HuH-7.5 (cell line): ENCODE measurements at regions not wholly inside any gene's neighbourhood (a gene's known extent, or its start where the extent isn't known, plus 50 kb on each side); places are given as distances from the start of the nearest gene placed in this dataset.

Source experiments
- DNase-seq: peaks from one replicate; pipeline ENCODE4 v3.0.0; 2011; ENCODE audit warnings: low spot score

DNA sequence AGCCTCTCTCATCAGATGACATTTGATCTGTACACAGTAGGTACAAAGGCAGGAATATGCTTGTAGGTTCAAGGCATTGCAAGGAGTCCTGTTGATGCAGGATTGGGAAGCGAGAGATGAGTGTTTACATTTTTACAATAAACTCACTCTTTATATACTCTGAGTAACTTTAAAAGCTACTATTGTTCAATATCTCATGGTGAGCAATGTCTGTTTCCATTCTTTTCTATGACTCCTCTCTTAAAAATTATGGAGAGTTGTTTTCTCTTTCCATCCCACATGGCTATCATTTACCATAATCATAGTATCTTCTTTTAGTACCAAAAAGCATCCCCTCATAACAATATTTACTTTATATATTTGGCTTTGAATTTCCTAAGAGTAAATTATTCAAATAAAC, 314.0 kb upstream of the CDIN1 start:
- DNase-seq, result no peak

DNA sequence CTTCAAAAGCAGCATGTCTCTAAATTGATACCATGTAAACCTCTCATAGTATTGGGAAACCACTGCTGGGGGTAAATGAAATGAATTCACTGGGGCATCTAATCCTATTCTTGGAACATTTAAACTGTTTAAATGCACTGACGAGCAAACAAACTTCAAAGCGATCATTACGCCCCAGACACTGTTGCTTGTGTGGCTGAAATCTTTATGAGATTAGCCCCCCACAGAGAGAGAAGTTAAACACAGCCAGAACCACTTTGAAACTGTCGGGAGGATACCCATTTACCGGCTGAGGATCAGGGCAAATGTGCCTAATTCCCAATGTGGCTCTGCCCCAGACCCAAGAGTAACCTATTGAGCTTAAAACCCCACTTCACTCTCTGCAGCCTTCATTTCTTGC, 308.4 kb upstream of the CDIN1 start:
- DNase-seq, result no peak

DNA sequence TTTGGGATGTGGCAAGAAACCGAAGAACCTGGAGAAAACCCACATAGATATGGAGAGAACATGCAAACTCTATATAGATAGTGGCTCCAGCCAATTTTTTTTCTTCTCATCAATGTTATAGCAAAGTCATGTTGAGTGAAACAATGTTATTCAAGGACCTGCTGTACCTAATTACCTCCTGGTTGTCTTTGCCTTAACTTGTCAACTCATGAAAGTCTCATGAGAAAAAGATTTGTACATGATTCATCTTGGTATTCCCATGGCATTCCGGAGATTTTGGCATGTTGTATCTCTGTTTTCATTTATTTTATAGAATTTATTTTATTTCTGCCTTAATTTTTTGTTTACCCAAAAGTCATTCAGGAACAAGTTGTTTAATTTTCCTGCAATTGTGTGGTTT, 303.8 kb upstream of the CDIN1 start:
- DNase-seq, result no peak

DNA sequence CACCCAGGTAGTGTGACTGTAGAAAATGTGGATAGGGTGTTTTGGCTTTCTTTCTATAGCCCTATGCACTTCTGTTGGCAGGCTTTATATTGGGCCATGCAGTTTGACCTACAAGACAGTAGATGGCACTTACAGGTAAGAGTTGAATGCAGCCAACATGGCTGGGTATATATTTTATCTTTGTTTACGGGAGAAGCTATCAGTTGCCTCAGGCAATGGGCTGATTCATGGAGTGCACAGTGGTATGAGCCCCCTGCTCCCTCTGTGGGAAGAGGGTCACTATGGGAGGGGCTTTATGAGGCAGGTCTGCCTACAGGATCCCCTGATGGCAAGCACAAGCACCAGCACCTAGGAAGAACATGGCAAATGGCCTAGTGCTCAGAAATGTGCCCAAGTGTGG, 301.2 kb upstream of the CDIN1 start:
- DNase-seq, result no peak

DNA sequence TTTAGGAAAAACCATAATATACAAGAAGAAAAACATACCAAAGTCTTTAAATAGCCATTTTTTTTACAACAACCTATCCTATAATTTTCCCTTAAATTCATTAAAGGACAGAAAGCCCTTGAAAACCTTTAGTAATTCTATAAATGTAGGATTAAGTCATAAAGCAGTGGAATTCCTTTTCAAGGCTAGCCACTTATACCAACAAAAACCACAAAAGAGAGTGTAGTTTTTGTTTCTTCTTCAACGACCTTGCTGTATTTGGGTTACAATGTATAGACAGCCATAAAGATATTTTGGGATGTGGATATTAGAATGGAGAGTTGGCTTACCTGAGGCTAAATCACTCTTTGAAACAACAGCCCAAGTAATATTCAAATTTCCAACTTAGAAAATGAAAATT, 296.6 kb upstream of the CDIN1 start:
- DNase-seq, result no peak

DNA sequence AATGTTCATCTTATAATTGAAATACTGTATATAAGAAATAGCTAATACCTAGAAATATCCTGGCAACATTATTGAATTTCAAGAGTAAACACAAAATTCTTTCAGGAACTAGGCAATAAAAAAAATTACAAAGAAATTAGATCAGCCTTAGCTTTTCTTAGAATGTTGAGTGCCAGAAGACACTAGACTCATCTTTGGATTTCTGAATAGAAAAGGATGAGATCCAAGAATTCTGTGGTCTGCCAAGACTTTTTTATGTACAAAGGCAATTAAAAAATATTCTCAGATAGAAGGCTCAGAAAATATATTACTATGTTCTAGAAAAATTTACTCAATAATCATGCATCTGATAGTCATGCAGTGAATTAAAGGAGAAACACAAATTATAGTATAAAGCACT, 294.5 kb upstream of the CDIN1 start:
- DNase-seq, result no peak

DNA sequence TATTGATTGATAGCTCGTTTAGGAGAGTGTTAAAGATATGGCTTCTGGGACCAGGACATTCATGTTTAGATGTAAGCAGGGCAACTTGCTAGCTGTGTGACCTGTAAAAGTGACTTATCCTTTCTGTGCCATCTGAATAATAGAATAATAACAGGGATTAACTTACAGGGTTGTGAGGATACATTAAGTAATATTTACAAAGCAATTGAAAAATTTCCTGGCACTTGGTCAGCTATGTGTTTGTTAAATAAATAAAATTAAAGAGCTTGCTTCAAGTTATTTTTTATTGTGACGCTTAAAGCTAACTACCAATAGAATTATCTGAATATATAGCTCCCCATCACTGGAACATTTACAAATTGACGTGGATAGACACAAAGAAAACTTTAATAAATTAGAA, 287.9 kb upstream of the CDIN1 start:
- DNase-seq, result no peak

DNA sequence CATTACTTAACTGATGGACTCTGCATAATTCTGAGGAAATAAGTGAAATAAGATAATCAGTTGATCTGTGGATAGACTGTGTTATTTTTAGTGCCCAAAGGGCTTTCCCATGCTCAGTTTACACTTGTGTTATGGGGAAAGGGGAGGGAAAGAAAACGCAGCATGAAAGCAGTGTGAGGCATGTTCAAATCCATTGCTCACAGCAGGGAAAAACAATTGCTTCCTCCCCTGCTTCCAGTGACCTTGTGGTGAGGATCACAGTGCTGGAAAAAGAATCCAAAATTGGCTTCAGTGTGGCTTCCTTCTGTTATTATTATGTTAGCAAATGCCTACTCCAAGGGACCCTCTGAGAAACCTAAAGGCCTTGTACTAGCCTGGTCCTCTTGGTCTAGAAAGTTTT, 285.1 kb upstream of the CDIN1 start:
- DNase-seq, result no peak

DNA sequence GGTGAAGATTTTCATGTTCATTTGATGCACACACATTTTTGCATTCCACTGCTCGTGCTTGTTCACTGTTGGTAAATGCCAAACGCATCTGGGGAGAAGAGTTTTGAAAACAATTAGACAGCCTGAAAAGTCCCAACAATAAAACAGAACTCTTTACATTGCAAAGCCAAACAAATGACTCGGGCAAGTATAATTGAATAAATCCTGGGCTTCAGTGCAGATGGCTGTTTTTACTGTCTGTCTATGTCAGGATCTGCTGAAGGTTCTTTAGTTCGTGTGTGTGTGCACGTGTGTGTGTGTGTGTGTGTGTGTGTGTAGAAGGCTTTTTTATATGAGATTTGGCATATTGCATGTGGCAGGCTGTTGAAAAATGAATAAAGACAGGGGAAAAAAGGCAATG, 277.5 kb upstream of the CDIN1 start:
- no peak for DNase-seq

DNA sequence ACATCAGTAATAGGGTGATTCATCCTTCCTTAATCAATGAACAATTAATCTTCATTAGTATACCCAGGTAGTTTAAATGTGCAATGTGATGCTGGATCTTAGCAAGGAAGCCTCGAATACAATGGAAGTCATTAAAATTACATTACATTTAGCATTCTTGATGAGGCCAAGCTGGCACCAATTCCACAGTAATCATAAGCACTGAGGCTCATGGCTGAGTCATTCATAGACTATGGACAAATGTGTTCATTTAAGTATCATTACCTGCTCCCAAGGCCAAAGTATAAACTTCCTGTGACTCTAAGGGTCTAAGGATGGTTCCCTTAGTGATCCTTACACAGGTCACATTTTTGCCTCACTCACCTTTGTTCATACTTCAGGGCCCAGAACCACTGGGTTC, 266.4 kb upstream of the CDIN1 start:
- no peak for DNase-seq

DNA sequence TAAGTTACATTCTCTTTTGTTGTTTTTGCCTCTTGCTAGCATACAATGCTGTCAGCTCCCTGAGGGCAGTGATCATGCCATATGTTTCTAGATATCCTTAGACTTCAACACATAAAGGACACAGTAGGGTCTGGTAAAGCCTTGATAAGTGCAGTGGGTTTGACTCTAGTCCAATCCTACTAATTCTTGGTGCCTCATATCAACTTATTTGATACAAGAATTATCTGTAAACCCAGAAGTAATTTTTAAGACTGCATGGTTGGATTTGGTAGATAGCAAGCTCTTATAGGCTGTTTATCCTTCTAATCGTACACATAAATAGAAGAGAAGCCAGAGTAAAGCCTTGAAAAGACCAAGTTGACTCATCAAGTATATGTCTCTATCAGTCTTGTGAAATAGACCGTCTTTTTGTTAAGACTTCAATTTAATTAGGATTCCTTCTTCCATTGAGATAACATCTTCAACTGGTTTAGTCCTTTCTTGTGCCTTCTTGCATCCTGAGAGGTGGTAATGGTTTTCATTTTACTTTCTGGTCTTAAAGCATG, 265.6 kb upstream of the CDIN1 start:
- no peak for DNase-seq

DNA sequence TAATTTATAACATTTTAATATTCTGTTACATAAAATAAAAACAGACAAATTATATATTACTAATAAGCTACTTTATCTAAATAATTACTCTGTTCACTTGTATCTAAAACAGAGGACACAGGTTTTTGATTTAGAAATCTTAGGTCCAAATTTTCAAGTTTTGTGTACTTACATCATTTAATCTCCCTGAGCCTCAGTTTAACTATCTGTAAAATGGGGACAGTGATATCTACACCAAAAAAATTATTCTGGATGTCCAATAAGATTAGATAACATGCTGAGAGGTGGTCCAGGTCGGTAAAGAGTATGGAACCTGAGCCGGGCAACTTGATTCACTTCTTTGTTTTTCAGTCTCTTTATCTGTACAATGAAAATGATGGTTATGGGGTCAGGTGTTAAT, 263.8 kb upstream of the CDIN1 start:
- DNase-seq, result no peak

DNA sequence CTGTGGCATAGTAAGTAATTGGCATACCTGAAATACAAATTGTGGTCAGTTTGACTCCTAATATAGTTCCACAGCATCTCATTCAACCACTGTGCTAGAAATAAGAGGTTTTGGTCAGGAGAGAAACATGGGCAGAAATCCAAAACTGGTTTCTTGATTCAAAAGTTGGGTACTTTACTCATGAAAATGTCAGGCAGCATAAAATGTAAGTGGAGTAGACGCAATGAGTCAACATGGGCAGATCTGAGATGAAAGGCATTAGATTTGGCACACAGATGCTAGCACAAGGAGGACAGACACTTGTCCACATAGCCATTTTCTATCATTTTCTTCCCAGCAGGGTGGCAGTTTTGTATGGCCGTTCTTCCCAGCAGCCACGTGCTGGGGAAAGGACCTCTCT, 255.8 kb upstream of the CDIN1 start:
- DNase-seq, result no peak

DNA sequence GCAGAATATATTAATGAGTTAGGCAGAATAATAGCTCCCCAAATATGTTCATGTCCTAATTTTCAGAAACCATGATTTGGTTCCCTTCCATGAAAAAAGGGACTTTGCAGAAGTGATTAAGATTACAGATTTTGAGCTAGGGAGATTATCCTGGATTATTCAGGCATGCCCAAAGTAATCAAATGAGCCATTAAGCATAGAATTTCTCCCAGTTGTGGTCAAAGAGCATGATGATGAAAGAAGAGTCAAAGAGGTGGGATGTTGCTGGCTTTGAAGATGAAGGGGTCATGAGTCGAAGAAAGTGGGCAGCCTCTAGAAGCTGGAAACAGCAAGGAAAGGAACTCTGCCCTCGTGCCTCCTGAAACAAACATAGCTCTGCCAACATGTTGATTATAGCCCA, 254.2 kb upstream of the CDIN1 start:
- no peak for DNase-seq

DNA sequence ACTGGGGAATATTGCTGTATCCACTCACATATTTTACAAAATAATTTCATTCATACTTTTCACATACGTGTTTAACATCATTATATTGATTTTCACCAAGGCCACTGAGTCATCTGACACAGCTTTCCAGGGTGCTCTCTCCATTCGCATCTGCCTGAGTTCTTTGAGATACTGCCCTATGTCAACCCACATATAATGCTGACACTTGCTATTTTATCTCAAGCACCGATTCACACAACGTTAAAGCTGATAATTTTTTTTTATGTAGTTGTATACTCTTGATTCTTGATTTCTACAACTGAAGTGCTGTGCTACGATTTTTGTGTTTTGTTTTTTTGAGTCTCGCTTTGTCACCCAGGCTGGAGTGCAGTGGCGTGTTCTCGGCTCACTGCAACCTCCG, 249.8 kb upstream of the CDIN1 start:
- DNase-seq, result no peak

DNA sequence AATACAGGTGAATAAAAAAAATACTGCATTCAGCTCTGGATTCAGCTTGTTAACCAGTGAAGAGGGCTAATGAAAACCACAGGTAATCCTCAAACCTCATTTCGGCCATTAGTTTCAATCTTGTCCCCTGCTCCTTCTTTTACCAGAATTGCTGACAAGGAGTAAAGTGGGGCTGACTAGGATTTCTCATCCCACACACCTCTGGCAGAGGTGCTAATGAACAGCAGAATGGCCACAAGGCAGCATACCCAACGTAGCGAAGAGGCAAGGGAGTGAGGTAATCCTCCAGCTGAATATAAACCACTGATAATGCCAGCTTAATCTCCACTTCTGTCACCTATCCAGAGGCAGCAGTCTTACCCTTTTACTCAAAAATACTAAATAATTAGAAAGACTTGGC, 248.8 kb upstream of the CDIN1 start:
- no peak for DNase-seq

DNA sequence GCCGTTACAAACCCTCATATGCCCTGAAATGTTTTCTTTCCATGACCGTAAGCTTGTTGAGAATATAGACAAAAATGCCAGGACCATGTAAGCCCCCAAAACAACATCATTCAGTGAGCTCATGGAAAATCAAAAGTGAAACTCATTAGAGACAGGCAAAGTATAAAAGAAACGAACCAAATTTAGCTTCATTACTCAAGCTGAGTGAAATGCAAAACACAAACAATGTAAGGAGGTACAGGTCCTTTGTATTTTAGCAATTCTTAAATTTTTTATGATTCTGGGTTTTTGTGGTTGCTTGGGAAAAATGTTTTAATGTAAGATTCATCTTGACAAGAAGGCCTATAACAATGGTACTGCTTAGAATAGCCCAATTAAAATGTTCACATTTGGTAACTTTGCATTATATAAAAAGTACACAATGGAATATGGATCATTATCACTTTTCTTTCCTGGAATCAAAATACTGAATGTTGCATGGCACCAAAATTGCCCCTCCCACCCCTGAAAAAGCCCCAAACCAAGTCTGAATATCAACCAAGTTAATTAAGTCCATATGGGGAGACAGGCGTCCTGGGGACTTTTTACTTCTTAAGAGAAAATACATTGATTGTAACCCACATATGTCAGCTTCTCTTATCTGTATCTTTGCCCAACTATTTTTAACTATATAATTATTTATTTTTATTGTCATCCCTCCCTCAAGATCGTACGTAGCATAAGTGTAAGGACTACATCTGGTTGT, 247.7 kb upstream of the CDIN1 start:
- no peak for DNase-seq

DNA sequence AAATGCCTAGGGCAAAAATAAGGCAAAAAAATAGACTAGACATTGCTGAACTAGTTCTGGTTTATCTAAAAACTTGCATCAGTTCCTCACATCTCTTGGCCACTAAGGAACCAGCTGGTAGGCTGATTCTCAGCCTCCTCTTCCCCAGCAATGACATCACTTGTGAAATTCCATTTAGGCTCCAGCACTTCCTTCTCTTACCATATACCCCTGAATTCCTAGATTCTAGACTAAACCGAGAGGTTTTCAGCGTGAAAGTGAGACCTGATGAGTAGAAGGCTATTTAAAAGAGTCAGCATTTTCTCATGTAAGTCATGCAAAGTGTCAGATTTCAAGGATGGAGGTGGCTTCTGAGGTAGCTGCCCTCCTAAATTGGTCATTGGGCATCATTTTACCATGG, 247.1 kb upstream of the CDIN1 start:
- DNase-seq, result no peak

DNA sequence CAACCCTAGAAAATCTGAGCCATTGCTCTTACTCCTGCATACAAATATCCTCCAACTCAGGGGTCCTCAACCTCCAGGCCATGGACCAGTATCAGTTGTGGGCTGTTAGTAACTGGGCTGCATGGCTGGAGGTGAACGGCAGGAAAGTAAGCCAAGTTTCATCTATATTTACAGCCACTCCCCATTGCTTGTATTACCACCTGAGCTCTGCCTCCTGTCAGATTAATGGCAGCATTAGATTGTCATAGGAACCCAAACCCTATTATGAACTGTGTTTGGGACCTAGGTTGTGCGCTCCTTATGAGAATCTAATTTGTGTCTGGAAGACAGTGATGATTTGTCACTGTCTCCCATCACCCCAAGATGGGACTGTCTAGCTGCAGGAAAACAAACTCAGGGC, 246.5 kb upstream of the CDIN1 start:
- no peak for DNase-seq

DNA sequence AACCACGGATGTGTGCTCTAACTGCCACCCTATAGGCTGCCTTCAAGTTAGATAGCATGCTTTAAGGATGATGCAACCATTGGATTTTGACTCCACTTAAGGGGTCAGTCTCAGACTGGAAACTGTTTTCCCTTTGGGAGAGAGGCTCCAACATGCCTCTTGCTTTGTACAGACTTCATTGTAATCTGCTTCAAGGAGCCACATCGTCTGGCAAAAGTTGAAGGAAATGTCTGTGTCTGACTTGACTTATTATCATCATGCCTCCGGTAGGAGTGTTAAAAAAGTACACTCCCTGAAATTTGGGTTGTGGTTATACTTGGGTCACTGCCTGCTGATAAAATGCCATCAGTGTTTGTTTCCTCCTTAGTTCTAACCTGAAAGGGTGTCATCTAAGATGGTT, 245.4 kb upstream of the CDIN1 start:
- DNase-seq, result no peak

DNA sequence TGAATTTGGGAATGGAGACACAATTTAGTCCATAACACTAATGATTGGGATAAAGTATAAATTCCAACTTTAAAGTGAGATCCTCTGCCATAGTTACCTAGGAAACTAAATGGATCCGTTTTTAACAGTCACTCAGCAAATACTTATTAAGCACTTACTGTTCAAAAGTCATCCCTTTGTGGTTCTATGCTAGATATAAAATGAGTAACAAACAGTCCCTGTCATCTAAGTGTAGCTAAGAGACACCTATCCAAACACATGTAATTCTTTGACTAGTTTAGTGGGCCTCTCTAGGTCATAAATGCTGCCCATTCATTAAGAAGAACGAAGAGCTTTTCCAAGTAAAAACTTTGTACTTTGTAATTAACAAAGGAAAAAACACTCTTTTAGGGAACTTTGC, 244.2 kb upstream of the CDIN1 start:
- no peak for DNase-seq

DNA sequence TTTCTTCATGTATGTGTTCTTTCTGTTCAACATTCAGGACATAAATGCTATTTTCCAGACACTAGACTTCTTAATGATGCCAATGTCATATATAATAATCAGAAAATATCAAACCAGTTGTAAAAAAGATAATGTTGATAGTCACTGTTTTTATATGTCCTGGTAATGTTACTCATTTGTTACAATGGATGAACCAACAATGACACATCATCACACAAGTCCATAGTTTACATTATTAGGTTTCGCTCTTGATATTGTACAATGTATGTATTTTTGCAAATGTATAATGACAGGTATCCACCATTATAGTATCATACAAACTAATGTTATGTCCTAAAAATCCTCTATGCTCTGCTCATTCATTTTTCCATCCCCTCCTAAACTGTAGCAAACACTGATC, 243.8 kb upstream of the CDIN1 start:
- no peak for DNase-seq

DNA sequence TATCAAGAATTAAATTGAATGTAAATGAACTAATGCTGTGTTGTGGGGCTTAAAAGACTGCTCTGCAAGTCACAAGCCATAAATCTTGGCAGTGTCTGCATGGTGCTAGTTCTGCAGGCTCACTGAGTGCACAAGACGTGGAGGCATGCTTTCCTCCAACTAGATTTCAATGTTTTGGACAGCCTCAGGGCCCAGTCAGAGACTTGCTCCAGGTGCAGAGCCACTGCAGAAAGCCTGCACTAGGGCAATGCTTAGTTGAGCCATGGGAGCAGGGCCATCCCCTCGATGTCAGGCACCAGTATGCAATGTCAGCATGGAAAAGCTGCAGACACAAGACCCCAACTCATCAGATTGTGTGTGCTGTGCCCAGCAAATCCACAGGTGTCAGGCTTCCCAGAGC, 234.5 kb upstream of the CDIN1 start:
- DNase-seq, result no peak

DNA sequence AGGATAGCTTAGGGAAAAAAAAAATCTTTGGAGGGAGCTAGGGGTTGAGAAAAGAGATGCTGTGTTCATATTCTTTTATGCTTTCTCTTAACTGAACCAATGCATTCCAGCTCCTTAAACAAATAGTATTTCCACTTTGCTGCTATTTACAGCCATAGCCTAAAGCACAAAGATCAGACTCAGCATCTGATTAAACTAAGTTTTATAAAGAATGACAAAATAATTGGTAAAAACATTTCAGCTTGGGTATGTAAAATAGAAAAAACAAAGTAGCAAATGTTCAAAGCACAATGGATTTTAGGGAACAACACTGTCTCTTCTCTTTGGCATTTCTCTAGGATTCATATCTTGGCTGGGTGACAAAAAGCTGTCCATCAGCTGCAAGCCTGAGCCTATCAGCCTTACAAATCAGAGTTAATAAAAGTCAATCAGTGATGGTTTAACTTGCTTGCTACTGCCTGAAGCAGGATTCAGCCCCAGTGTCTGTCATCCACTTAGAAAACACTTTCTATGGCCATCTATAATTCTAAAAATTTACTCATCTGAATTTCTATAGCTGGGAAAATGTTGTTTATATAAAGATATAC, 232.1 kb upstream of the CDIN1 start:
- no peak for DNase-seq
